Large intestine (tissue), 3 donors: ENCODE measurements at regions not wholly inside any gene's neighbourhood (a gene's known extent, or its start where the extent isn't known, plus 50 kb on each side); places are given as distances from the start of the nearest gene placed in this dataset.

Experiments
- DNase-seq, 2 donors: peaks; one replicate each; pipeline versions ENCODE4 v3.0.0 to v3.0.0-alpha.2; 2013
- H3K27ac ChIP-seq: one replicate; pipeline ENCODE4 v1.5.1; 2013; ENCODE audit warnings: low read length
- H3K27me3 ChIP-seq: 2 replicates; pipeline ENCODE4 v1.6.1; 2013; ENCODE audit warnings: low read length; ENCODE audit not compliant: control insufficient read depth, insufficient read depth
- H3K36me3 ChIP-seq: 2 replicates; pipeline ENCODE4 v1.6.1; 2013; ENCODE audit warnings: low read length; ENCODE audit not compliant: control insufficient read depth, insufficient read depth
- H3K4me1 ChIP-seq: one replicate; pipeline ENCODE4 v1.6.1; 2013; ENCODE audit warnings: low read length; ENCODE audit not compliant: control insufficient read depth, insufficient read depth
- H3K4me3 ChIP-seq: one replicate; pipeline ENCODE4 v1.5.1; 2013; ENCODE audit warnings: low read length
- H3K9me3 ChIP-seq: one replicate; pipeline ENCODE4 v1.6.1; 2013; ENCODE audit warnings: mild to moderate bottlenecking, low read depth, low read length, moderate library complexity; ENCODE audit not compliant: control insufficient read depth
- WGBS: methylation state at CpG from one replicate; pipeline ENCODE4 v1.1.5; 2013; ENCODE audit warnings: low lambda C conversion rate; ENCODE audit not compliant: insufficient coverage; 5-methylcytosine and 5-hydroxymethylcytosine counted together

DNA sequence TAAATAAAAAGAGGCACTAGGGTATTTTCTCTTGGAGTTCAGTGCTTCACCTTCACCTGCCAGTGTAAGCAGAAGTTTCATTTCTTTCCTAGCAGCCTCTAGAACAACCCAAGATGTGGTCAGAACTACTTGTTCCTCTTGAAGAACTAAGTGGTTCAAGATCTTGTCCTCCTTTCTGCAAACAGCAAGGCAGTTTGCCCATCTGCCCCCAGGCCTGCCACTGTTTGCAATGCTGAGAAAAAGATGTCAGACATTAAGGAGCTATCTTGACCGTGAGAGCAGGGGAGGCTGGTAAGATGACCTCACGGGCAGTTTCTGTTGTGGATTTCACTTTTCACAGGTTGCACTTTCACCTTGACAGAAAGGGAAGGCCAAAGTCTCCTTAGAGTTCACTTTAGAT, 52.0 kb upstream of the KLF4 start:
- Histone ChIP-seq H3K36me3 (no peaks in the 10 kb centered on the region), H3K27me3 (no peaks in the 10 kb centered on the region), H3K4me3 (no peak overlapping the region), H3K9me3 (no peaks in the 10 kb centered on the region), H3K4me1 (peaks cover 3% of the 10 kb centered on the region), H3K27ac (no peak overlapping the region)
- peak in 1 of 2 donors; percentile 38 for DNase-seq
- WGBS, result no CpG with 5 or more reads among the region's 2 CpGs

DNA sequence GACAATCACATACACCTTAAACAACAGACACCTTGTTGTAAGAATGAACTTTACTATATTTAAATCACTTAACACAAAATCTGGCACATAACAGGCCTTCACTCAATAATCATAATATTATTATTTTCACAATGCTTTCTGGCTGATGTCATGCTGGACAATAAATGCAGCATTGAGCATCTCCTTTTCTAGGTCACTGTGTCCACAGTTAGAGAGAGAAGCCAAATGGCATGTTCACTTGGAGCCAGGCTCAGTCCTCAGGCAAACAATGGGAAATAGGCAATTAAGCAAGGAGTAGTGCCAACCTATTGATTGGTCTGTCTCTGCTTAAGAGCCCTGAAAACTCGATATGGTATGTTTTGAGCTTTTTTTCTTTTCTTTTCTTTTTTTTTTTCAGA, 50.6 kb upstream of the KLF4 start:
- no peak overlapping the region for H3K27ac ChIP-seq
- no peak overlapping the region for H3K4me3 ChIP-seq
- no peak for DNase-seq
- H3K36me3 ChIP-seq, result no peaks in the 10 kb centered on the region
- WGBS, result 100% methylated on average over 1 of the region's 1 CpG
- H3K9me3 ChIP-seq, result no peaks in the 10 kb centered on the region
- H3K4me1 ChIP-seq, result peaks cover 3% of the 10 kb centered on the region
- H3K27me3 ChIP-seq, result no peaks in the 10 kb centered on the region

DNA sequence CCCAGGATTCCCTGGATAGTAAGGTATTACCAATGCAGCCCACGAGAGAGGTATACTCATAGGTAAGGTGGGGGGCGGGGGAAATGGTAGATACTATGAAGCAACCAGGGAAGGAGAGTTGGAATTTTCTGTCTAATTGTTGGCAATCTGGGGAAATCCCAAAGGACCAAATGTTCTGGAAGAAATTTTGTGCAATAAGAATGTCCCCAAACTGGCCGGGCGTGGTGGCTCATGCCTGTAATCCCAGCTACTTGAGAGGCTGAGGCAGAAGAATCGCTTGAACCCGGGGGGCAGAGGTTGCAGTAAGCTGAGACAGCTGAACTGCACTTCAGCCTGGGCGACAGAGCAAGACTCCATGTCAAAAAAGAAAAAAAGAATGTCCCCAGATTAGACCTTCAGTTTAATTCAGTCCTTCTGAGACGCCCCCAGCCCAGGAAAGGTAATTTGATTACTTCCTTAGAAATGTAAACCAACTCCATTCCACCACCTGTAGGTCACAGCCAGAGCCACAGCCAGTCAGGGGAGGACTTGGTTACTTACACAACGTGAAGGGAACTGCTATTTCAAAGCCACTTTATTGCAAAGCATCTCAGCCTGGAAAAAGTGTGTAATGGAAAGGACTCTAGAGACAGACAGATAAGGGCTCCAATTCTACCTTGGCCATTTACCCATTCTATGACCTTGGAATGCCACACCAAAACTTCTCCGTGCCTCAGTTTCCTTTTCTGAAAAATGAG, 50.0 kb upstream of the KLF4 start:
- no peak overlapping the region for H3K4me3 ChIP-seq
- no peaks in the 10 kb centered on the region for H3K9me3 ChIP-seq
- H3K4me1 ChIP-seq, result peaks cover 3% of the 10 kb centered on the region
- DNase-seq, result no peak
- WGBS, result 90% methylated on average over 3 of the region's 10 CpGs
- H3K27me3 ChIP-seq, result no peaks in the 10 kb centered on the region
- H3K27ac ChIP-seq, result no peak overlapping the region
- H3K36me3 ChIP-seq, result no peaks in the 10 kb centered on the region
